MCF 10A (cell line): ENCODE measurements at regions not wholly inside any gene's neighbourhood (a gene's known extent, or its start where the extent isn't known, plus 50 kb on each side); places are given as distances from the start of the nearest gene placed in this dataset.

Source experiments
- BruUV-seq: library from RNA; stranded (reverse); fragments of 400-500 nt; replicated peaks from 2 replicates; lab custom pipeline; 2021; lab: Mats Ljungman, UMichigan
- CTCF ChIA-PET: fragments of 300-600 bp; sonication (Branson Sonifier 250); formaldehyde crosslinking; extraction: SDS; loops from one replicate; lab custom pipeline; 2021; ENCODE audit warnings: antibody characterized with exemption, inconsistent platforms; lab: Yijun Ruan, JAX
- POLR2A ChIA-PET: fragments of 300-600, 350-650 bp; sonication (Branson Sonifier 250); formaldehyde crosslinking; extraction: SDS; loops from one replicate; lab custom pipeline; 2020; ENCODE audit warnings: antibody characterized with exemption, inconsistent platforms; lab: Yijun Ruan, JAX
- DNase-seq: peaks from one replicate; pipeline ENCODE4 v3.0.0-alpha.2; 2018; ENCODE audit not compliant: unreplicated experiment
- H3K27ac Mint-ChIP-seq: one replicate; pipeline ENCODE4 v1.8.0; 2022; ENCODE audit warnings: mild to moderate bottlenecking, low read depth, mixed read lengths; ENCODE audit not compliant: unreplicated experiment
- H3K27me3 Mint-ChIP-seq: one replicate; pipeline ENCODE4 v1.8.0; 2022; ENCODE audit warnings: mixed read lengths; ENCODE audit not compliant: insufficient read depth, unreplicated experiment
- H3K36me3 Mint-ChIP-seq: one replicate; pipeline ENCODE4 v1.8.0; 2022; ENCODE audit warnings: mild to moderate bottlenecking, moderate library complexity, mixed read lengths; ENCODE audit not compliant: insufficient read depth, unreplicated experiment
- H3K4me1 Mint-ChIP-seq: one replicate; pipeline ENCODE4 v1.8.0; 2022; ENCODE audit warnings: mixed read lengths; ENCODE audit not compliant: insufficient read depth, unreplicated experiment
- H3K4me3 Mint-ChIP-seq: one replicate; pipeline ENCODE4 v1.8.0; 2022; ENCODE audit warnings: mild to moderate bottlenecking, moderate library complexity, mixed read lengths; ENCODE audit not compliant: unreplicated experiment
- H3K9me3 Mint-ChIP-seq: one replicate; pipeline ENCODE4 v1.8.0; 2022; ENCODE audit warnings: mixed read lengths; ENCODE audit not compliant: unreplicated experiment
- intact Hi-C: fragments of 100-400 bp; cut with micrococcal nuclease; formaldehyde crosslinking; loops from 2 replicates; pipeline ENCODE4 v1.14.1; 2022
- TF ChIP-seq, protein P1 (sequence below): fragments of 200-600 bp; IDR thresholded peaks from one replicate; pipeline ENCODE4 v1.8.0; 2022; ENCODE audit warnings: antibody characterized with exemption, mild to moderate bottlenecking; ENCODE audit not compliant: unreplicated experiment

DNA sequence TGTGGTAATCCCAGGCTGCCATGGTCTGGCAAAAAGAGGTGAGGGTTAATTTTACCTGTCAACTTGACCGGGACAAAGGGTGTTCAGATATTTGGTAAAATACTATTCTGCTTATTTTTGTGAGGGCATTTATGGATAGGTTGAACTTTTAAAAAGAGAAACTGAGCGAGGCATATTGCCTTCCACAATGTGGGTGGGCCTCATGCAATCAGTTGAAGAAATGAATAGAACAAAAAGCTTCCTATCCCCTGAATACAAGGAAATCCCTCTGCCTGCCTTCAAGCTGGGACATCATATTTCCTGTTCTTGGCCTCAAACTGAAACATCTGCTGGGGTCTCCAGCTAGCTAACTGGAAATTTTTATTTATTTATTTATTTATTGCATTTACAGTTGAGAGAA is 734.7 kb downstream of the IRX1 start:
- Mint-ChIP-seq H3K36me3 (no peaks in the 10 kb centered on the region), H3K9me3 (peaks cover 22% of the 10 kb centered on the region), H3K27me3 (no peaks in the 10 kb centered on the region), H3K4me1 (no peaks in the 10 kb centered on the region), H3K4me3 (no peak overlapping the region), H3K27ac (no peak overlapping the region)
- intact Hi-C loops, result no loop called here
- no peak for DNase-seq
- no TSS peak for BruUV-seq
- ChIA-PET POLR2A (no interaction called here), CTCF (no interaction called here)
- TF ChIP-seq, protein P1, sequence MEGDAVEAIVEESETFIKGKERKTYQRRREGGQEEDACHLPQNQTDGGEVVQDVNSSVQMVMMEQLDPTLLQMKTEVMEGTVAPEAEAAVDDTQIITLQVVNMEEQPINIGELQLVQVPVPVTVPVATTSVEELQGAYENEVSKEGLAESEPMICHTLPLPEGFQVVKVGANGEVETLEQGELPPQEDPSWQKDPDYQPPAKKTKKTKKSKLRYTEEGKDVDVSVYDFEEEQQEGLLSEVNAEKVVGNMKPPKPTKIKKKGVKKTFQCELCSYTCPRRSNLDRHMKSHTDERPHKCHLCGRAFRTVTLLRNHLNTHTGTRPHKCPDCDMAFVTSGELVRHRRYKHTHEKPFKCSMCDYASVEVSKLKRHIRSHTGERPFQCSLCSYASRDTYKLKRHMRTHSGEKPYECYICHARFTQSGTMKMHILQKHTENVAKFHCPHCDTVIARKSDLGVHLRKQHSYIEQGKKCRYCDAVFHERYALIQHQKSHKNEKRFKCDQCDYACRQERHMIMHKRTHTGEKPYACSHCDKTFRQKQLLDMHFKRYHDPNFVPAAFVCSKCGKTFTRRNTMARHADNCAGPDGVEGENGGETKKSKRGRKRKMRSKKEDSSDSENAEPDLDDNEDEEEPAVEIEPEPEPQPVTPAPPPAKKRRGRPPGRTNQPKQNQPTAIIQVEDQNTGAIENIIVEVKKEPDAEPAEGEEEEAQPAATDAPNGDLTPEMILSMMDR, result no peak

DNA sequence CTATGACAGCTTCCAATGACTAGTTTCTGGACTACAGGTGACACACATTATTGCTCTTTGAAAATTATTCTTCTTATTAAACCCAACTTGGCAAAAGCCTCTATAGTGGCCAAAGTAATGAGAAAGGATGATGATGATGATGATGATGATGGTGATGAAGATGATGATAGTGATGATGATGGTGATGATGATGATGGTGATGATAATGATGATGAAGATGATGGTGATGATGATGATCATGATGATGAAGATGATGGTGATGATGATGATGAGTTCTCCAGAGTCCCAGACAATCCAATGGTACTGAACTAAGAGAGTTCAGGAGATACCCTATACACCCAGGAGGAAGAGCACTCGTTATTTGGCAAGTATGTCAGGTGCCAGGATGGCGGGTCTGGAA is 739.4 kb downstream of the IRX1 start:
- Mint-ChIP-seq H3K36me3 (no peaks in the 10 kb centered on the region), H3K9me3 (peaks cover 16% of the 10 kb centered on the region), H3K27me3 (no peaks in the 10 kb centered on the region), H3K4me3 (no peak overlapping the region), H3K4me1 (no peaks in the 10 kb centered on the region), H3K27ac (no peak overlapping the region)
- no TSS peak for BruUV-seq
- ChIA-PET POLR2A (no interaction called here), CTCF (interaction anchor here (1.1 kb wide), 1 partner anchor 16 kb away, joined by 3 read pairs; no protein-coding TSS in a partner anchor)
- TF ChIP-seq, protein P1, result no peak
- intact Hi-C loops, result no loop called here
- no peak for DNase-seq

DNA sequence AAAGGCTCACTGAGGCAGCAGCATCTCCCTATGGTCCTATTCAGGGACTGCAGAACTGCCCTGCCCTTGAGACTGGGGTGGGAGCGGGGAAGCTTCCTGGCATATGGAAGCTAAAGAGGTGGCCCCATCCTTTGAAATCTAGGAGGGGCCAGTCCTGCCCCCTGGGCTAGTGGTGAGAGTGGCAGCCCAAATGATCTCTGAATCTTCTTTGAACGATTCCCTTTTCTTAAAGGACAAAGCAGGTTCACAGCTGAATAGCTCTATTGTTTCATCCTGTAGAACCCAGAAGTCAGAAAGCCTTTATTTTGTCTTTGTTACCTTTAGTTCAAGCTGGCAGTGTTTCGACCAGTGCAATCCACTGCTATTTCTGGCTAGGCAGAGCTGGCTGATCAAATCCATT is 741.9 kb downstream of the IRX1 start:
- Mint-ChIP-seq H3K4me3 (no peak overlapping the region), H3K27me3 (no peaks in the 10 kb centered on the region), H3K27ac (no peak overlapping the region), H3K9me3 (peaks cover 16% of the 10 kb centered on the region), H3K36me3 (no peaks in the 10 kb centered on the region), H3K4me1 (no peaks in the 10 kb centered on the region)
- TF ChIP-seq, protein P1, result no peak
- ChIA-PET POLR2A (no interaction called here), CTCF (no interaction called here)
- intact Hi-C loops, result no loop called here
- no TSS peak for BruUV-seq
- DNase-seq, result no peak

DNA sequence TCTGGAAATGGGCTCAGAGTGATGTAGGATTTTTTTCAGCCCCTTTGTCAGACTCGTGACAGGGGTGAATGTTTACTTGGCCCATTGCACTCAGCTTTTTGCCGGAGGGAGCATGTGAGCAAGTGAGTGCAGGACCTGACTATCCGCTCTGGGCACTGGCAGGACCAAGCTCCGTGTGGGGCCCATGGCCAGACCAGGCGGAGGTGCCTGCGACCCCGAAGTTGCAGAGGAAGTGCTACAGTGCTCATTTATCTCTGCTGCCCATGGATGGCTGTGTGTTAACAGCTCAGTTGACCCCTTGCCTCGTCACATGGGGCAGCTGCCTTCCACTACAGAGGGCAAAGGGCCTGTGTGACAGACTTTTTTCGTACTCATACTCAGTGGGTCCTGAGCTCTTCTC is 744.3 kb downstream of the IRX1 start:
- BruUV-seq, result no TSS peak
- POLR2A ChIA-PET, result no interaction called here
- intact Hi-C loops, result no loop called here
- TF ChIP-seq, protein P1, result no peak
- Mint-ChIP-seq H3K27me3 (no peaks in the 10 kb centered on the region), H3K27ac (no peak overlapping the region), H3K9me3 (peaks cover 25% of the 10 kb centered on the region), H3K36me3 (no peaks in the 10 kb centered on the region), H3K4me1 (no peaks in the 10 kb centered on the region), H3K4me3 (no peak overlapping the region)
- DNase-seq, result no peak
- CTCF ChIA-PET, result no interaction called here
